ENCODE measurements at regions not wholly inside any gene's neighbourhood (a gene's known extent, or its start where the extent isn't known, plus 50 kb on each side); places are given as distances from the start of the nearest gene placed in this dataset.

DNA sequence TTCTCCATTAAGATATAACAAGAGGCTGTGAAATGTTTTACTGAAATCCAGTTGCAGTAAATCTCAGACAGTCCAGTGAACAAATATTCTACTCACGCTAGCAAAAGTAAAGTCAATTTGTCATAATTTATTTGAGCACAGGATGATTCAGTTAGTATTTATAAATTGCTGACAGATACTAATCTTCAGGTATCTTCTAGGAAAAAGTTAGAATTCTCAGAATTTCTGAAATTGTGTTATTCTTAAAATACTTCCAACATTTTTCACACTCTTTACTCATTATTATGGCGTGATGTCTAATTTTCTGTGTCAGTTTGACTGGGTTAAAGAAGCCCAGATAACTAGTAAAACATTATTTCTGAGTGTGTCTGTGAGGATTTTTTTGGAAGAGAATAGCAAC, 460.2 kb upstream of the ACVR2A start:
- no peaks in the 10 kb centered on the region for H3K4me1 ChIP-seq (ENCODE audit: insufficient read depth, low read length)
- Mint-ChIP-seq H3K27me3 (ENCODE audit: low read depth, unreplicated experiment) (no peaks in the 10 kb centered on the region), H3K9me3 (ENCODE audit: unreplicated experiment) (no peaks in the 10 kb centered on the region), H3K4me1 (ENCODE audit: low read depth, unreplicated experiment) (no peaks in the 10 kb centered on the region), H3K4me3 (ENCODE audit: unreplicated experiment) (no peak overlapping the region), H3K27ac (ENCODE audit: unreplicated experiment) (no peak overlapping the region), H3K36me3 (ENCODE audit: low read depth, unreplicated experiment) (no peaks in the 10 kb centered on the region)
- DNase-seq (ENCODE audit: low read depth) (no peak), FAIRE-seq (no peak)
- H3K9ac ChIP-seq (ENCODE audit: low read length), result no peak overlapping the region
- no peaks in the 10 kb centered on the region for H3K9me3 ChIP-seq (ENCODE audit: insufficient read depth, low read depth, low read length)
- H3K4me2 ChIP-seq (ENCODE audit: low read length), result no peak overlapping the region
- no peaks in the 10 kb centered on the region for H3K27me3 ChIP-seq (ENCODE audit: insufficient read depth, low read length)
- H3K4me3 ChIP-seq (ENCODE audit: insufficient read depth, low read depth, low read length), result no peak overlapping the region
- H4K20me1 ChIP-seq (ENCODE audit: insufficient read depth, low read length), result no peaks in the 10 kb centered on the region
- H2AFZ ChIP-seq (ENCODE audit: low read depth, low read length), result no peak overlapping the region
- no peaks in the 10 kb centered on the region for H3K79me2 ChIP-seq (ENCODE audit: insufficient read depth, low read length)
- H3K36me3 ChIP-seq (ENCODE audit: insufficient read depth, low read length), result no peaks in the 10 kb centered on the region
- H3K27ac ChIP-seq (ENCODE audit: low read depth, low read length), result no peak overlapping the region
- TF ChIP-seq, protein P1, sequence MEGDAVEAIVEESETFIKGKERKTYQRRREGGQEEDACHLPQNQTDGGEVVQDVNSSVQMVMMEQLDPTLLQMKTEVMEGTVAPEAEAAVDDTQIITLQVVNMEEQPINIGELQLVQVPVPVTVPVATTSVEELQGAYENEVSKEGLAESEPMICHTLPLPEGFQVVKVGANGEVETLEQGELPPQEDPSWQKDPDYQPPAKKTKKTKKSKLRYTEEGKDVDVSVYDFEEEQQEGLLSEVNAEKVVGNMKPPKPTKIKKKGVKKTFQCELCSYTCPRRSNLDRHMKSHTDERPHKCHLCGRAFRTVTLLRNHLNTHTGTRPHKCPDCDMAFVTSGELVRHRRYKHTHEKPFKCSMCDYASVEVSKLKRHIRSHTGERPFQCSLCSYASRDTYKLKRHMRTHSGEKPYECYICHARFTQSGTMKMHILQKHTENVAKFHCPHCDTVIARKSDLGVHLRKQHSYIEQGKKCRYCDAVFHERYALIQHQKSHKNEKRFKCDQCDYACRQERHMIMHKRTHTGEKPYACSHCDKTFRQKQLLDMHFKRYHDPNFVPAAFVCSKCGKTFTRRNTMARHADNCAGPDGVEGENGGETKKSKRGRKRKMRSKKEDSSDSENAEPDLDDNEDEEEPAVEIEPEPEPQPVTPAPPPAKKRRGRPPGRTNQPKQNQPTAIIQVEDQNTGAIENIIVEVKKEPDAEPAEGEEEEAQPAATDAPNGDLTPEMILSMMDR (IDR thresholded peaks at IDR 0.05; ENCODE audit: insufficient read depth, low read depth, low read length), result no peak

DNA sequence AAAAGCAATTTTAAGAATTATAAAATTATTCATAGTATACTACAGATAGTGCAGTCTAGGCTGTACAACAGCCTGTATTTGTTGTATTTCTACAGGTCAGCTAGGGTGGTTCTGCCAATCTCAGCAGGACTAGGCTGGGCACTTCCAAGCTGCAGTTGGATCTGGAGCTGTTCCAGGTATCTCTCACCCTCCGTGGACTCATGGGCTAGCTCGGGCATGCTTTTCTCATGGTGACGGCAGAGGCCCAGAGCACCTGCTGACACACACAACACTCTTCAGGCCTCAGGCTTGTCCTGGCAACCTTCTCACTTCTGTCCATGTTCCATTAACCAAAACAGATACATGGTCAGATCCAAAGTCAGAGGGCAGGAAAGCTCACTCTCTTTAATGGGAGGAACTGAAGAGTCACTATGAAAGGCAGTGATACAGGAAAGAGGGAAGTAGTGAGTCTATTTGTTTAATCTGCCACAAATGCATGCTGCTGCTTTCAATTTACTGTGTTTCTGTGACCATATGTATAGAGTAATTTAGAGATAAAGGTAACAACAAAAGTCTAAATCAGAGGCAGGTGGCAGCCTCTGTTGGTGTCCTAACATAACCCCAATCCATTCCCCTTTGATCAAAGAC, 462.4 kb upstream of the ACVR2A start:
- Mint-ChIP-seq H3K27me3 (ENCODE audit: low read depth, unreplicated experiment) (no peaks in the 10 kb centered on the region), H3K4me1 (ENCODE audit: low read depth, unreplicated experiment) (no peaks in the 10 kb centered on the region), H3K4me3 (ENCODE audit: unreplicated experiment) (no peak overlapping the region), H3K36me3 (ENCODE audit: low read depth, unreplicated experiment) (no peaks in the 10 kb centered on the region), H3K27ac (ENCODE audit: unreplicated experiment) (no peak overlapping the region), H3K9me3 (ENCODE audit: unreplicated experiment) (no peaks in the 10 kb centered on the region)
- DNase-seq (ENCODE audit: low read depth) (no peak), FAIRE-seq (no peak)
- Histone ChIP-seq H3K4me1 (ENCODE audit: insufficient read depth, low read length) (no peaks in the 10 kb centered on the region), H3K27me3 (ENCODE audit: insufficient read depth, low read length) (no peaks in the 10 kb centered on the region), H3K36me3 (ENCODE audit: insufficient read depth, low read length) (no peaks in the 10 kb centered on the region), H2AFZ (ENCODE audit: low read depth, low read length) (no peak overlapping the region), H4K20me1 (ENCODE audit: insufficient read depth, low read length) (no peaks in the 10 kb centered on the region), H3K4me2 (ENCODE audit: low read length) (no peak overlapping the region), H3K27ac (ENCODE audit: low read depth, low read length) (no peak overlapping the region), H3K9ac (ENCODE audit: low read length) (no peak overlapping the region), H3K4me3 (ENCODE audit: insufficient read depth, low read depth, low read length) (no peak overlapping the region), H3K9me3 (ENCODE audit: insufficient read depth, low read depth, low read length) (no peaks in the 10 kb centered on the region), H3K79me2 (ENCODE audit: insufficient read depth, low read length) (no peaks in the 10 kb centered on the region)
- TF ChIP-seq, protein P1 (IDR thresholded peaks at IDR 0.05; ENCODE audit: insufficient read depth, low read depth, low read length), result no peak
- TF ChIP-seq EZH2 (IDR thresholded peaks at IDR 0.05; ENCODE audit: insufficient read depth, low read length), result no peak

DNA sequence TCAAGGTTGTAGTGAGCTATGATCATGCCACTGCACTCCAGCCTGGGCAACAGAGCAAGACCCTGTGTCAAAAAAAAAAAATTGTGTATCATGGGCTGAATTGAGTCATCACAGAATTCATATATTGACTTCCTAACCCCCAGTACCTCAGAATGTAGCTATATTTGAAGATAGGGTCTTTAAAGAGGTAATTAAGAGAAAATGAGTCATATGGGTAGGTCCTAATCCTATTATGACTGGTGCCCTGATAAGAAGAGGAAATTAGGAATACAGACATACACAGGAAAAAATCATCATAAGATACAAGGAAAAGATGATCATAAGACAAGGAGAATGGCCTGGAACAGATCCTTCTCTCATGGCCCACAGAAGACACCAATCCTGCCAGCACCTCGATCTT, 466.4 kb upstream of the ACVR2A start:
- Histone ChIP-seq H3K9me3 (ENCODE audit: insufficient read depth, low read depth, low read length) (no peaks in the 10 kb centered on the region), H4K20me1 (ENCODE audit: insufficient read depth, low read length) (no peaks in the 10 kb centered on the region), H3K79me2 (ENCODE audit: insufficient read depth, low read length) (no peaks in the 10 kb centered on the region), H3K27ac (ENCODE audit: low read depth, low read length) (no peak overlapping the region), H3K36me3 (ENCODE audit: insufficient read depth, low read length) (no peaks in the 10 kb centered on the region), H3K4me3 (ENCODE audit: insufficient read depth, low read depth, low read length) (no peak overlapping the region), H2AFZ (ENCODE audit: low read depth, low read length) (no peak overlapping the region), H3K4me2 (ENCODE audit: low read length) (no peak overlapping the region), H3K4me1 (ENCODE audit: insufficient read depth, low read length) (peaks cover 5% of the 10 kb centered on the region), H3K9ac (ENCODE audit: low read length) (no peak overlapping the region), H3K27me3 (ENCODE audit: insufficient read depth, low read length) (no peaks in the 10 kb centered on the region)
- H3K36me3 Mint-ChIP-seq (ENCODE audit: low read depth, unreplicated experiment), result no peaks in the 10 kb centered on the region
- DNase-seq (ENCODE audit: low read depth) (no peak), FAIRE-seq (no peak)
- TF ChIP-seq, protein P1 (IDR thresholded peaks at IDR 0.05; ENCODE audit: insufficient read depth, low read depth, low read length), result no peak
- TF ChIP-seq EZH2 (IDR thresholded peaks at IDR 0.05; ENCODE audit: insufficient read depth, low read length), result no peak
- no peak overlapping the region for H3K27ac Mint-ChIP-seq (ENCODE audit: unreplicated experiment)
- H3K27me3 Mint-ChIP-seq (ENCODE audit: low read depth, unreplicated experiment), result no peaks in the 10 kb centered on the region
- no peaks in the 10 kb centered on the region for H3K9me3 Mint-ChIP-seq (ENCODE audit: unreplicated experiment)
- H3K4me1 Mint-ChIP-seq (ENCODE audit: low read depth, unreplicated experiment), result no peaks in the 10 kb centered on the region
- H3K4me3 Mint-ChIP-seq (ENCODE audit: unreplicated experiment), result no peak overlapping the region

Data from astrocyte (in vitro differentiated cells and primary cell).